ENCODE measurements at regions not wholly inside any gene's neighbourhood (a gene's known extent, or its start where the extent isn't known, plus 50 kb on each side); places are given as distances from the start of the nearest gene placed in this dataset.

DNA sequence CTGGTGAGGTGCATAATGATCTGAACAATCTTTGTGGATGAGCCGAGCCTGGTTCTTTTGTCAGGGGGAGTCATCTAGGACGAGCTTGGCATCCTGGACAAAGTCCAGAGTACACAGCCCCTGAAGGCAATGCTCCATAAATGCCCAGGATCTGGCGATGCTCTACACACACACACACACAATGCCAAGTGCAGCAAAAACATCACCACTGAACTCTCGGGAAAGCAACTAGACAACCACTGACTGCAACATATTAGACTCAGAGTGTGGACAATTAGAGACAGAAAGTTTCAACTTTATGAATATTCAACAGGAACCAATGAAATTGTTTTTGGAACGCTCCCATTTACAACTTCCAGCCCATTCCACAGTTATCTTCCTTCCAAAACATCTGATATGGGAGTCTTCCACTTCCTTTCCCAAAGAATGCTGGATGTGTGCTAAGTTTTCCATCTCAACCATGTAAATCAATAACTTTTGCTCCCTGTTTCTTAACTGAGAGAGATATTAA, 227.6 kb upstream of the ANKRD55 start:
- TF ChIP-seq, protein P1, sequence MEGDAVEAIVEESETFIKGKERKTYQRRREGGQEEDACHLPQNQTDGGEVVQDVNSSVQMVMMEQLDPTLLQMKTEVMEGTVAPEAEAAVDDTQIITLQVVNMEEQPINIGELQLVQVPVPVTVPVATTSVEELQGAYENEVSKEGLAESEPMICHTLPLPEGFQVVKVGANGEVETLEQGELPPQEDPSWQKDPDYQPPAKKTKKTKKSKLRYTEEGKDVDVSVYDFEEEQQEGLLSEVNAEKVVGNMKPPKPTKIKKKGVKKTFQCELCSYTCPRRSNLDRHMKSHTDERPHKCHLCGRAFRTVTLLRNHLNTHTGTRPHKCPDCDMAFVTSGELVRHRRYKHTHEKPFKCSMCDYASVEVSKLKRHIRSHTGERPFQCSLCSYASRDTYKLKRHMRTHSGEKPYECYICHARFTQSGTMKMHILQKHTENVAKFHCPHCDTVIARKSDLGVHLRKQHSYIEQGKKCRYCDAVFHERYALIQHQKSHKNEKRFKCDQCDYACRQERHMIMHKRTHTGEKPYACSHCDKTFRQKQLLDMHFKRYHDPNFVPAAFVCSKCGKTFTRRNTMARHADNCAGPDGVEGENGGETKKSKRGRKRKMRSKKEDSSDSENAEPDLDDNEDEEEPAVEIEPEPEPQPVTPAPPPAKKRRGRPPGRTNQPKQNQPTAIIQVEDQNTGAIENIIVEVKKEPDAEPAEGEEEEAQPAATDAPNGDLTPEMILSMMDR (optimal IDR thresholded peaks at IDR 0.05 in 1 of 3, IDR thresholded peaks at IDR 0.05 in 1 of 3, conservative IDR thresholded peaks at IDR 0.05 in 1 of 3; ENCODE audit: extremely low read depth in 1 of 3, insufficient read depth in 2 of 3, low read length in 3 of 3) = no peak
- TF ChIP-seq EZH2 (IDR thresholded peaks at IDR 0.05; ENCODE audit: low read length) = no peak
